ENCODE measurements at regions not wholly inside any gene's neighbourhood (a gene's known extent, or its start where the extent isn't known, plus 50 kb on each side); places are given as distances from the start of the nearest gene placed in this dataset.
"Not testable (repeated sequence)": the region's sequence is repeated elsewhere in the genome, so short reads cannot be mapped to it uniquely, and the experiment has no call there.

GRCh38 chr12:17030338-17030737, 424.4 kb upstream of the LMO3 start:
- no peak for TF ChIP-seq CTCF (IDR thresholded peaks at IDR 0.05; ENCODE audit: low read depth, low read length)
- Histone ChIP-seq H3K4me1 (ENCODE audit: low read depth) (no peaks in the 10 kb centered on the region), H3K27ac (no peak overlapping the region), H3K36me3 (no peaks in the 10 kb centered on the region), H3K4me3 (no peak overlapping the region), H3K9me3 (ENCODE audit: low read depth) (no peaks in the 10 kb centered on the region), H3K27me3 (no peaks in the 10 kb centered on the region)
- no peak for DNase-seq (ENCODE audit: low read depth in 1 of 2, low spot score in 1 of 2)

GRCh38 chr12:17028348-17028747, 422.4 kb upstream of the LMO3 start:
- Histone ChIP-seq H3K4me1 (ENCODE audit: low read depth) (no peaks in the 10 kb centered on the region), H3K27ac (no peak overlapping the region), H3K9me3 (ENCODE audit: low read depth) (no peaks in the 10 kb centered on the region), H3K27me3 (no peaks in the 10 kb centered on the region), H3K36me3 (no peaks in the 10 kb centered on the region), H3K4me3 (no peak overlapping the region)
- DNase-seq (ENCODE audit: low read depth in 1 of 2, low spot score in 1 of 2) = no peak
- no peak for TF ChIP-seq CTCF (IDR thresholded peaks at IDR 0.05; ENCODE audit: low read depth, low read length)

- DNase-seq (ENCODE audit: low read depth in 1 of 2, low spot score in 1 of 2); H3K9me3 ChIP-seq (ENCODE audit: low read depth); H3K36me3 ChIP-seq; H3K4me3 ChIP-seq; H3K27ac ChIP-seq; H3K27me3 ChIP-seq; H3K4me1 ChIP-seq (ENCODE audit: low read depth): not testable (repeated sequence)
Observed at GRCh38 chr12:17025424-17025823, 419.5 kb upstream of the LMO3 start.

- no peaks in the 10 kb centered on the region for H3K9me3 ChIP-seq (ENCODE audit: low read depth)
- no peaks in the 10 kb centered on the region for H3K36me3 ChIP-seq
- H3K4me1 ChIP-seq (ENCODE audit: low read depth) = no peaks in the 10 kb centered on the region
- H3K27ac ChIP-seq = no peak overlapping the region
- no peak overlapping the region for H3K4me3 ChIP-seq
- TF ChIP-seq CTCF (IDR thresholded peaks at IDR 0.05; ENCODE audit: low read depth, low read length) = no peak
- DNase-seq (ENCODE audit: low read depth in 1 of 2, low spot score in 1 of 2) = no peak
- H3K27me3 ChIP-seq = no peaks in the 10 kb centered on the region
Observed at GRCh38 chr12:17020765-17021164, 414.8 kb upstream of the LMO3 start.

- no peaks in the 10 kb centered on the region for H3K9me3 ChIP-seq (ENCODE audit: low read depth)
- no peak for TF ChIP-seq CTCF (IDR thresholded peaks at IDR 0.05; ENCODE audit: low read depth, low read length)
- H3K36me3 ChIP-seq = no peaks in the 10 kb centered on the region
Observed at GRCh38 chr12:17017402-17017801, 411.4 kb upstream of the LMO3 start.

GRCh38 chr12:17016116-17016864, 410.3 kb upstream of the LMO3 start:
- Histone ChIP-seq H3K4me1 (ENCODE audit: low read depth) (no peaks in the 10 kb centered on the region), H3K36me3 (no peaks in the 10 kb centered on the region), H3K9me3 (ENCODE audit: low read depth) (no peaks in the 10 kb centered on the region), H3K27ac (no peak overlapping the region), H3K4me3 (no peak overlapping the region), H3K27me3 (no peaks in the 10 kb centered on the region)
- no peak for TF ChIP-seq CTCF (IDR thresholded peaks at IDR 0.05; ENCODE audit: low read depth, low read length)
- DNase-seq (ENCODE audit: low read depth in 1 of 2, low spot score in 1 of 2) = no peak

More at GRCh38 chr12:17017402-17017801, 411.4 kb upstream of the LMO3 start:
- no peaks in the 10 kb centered on the region for H3K27me3 ChIP-seq
- no peaks in the 10 kb centered on the region for H3K4me1 ChIP-seq (ENCODE audit: low read depth)
- H3K4me3 ChIP-seq = no peak overlapping the region
- DNase-seq (ENCODE audit: low read depth in 1 of 2, low spot score in 1 of 2) = no peak
- H3K27ac ChIP-seq = no peak overlapping the region

All from cardiac muscle cell (in vitro differentiated cells and primary cell).